ENCODE measurements at regions not wholly inside any gene's neighbourhood (a gene's known extent, or its start where the extent isn't known, plus 50 kb on each side); places are given as distances from the start of the nearest gene placed in this dataset.

- no peak for DNase-seq
- TF ChIP-seq GATA1 (IDR thresholded peaks at IDR 0.05; ENCODE audit: low read depth, low read length), result no peak
- no peak for TF ChIP-seq POLR2A (IDR thresholded peaks at IDR 0.05; ENCODE audit: low read length)
Measured at GRCh38 chr5:71832812-71833715, 114.0 kb downstream of the CARTPT start.

GRCh38 chr5:71834601-71835000, 115.5 kb downstream of the CARTPT start:
- no peak for TF ChIP-seq GATA1 (IDR thresholded peaks at IDR 0.05; ENCODE audit: low read depth, low read length)
- no peak for TF ChIP-seq POLR2A (IDR thresholded peaks at IDR 0.05; ENCODE audit: low read length)
- no peak for DNase-seq

- DNase-seq, result no peak
- no peak for TF ChIP-seq GATA1 (IDR thresholded peaks at IDR 0.05; ENCODE audit: low read depth, low read length)
- TF ChIP-seq POLR2A (IDR thresholded peaks at IDR 0.05; ENCODE audit: low read length), result no peak
Measured at GRCh38 chr5:71836084-71836483, 117.0 kb downstream of the CARTPT start.

GRCh38 chr5:71836559-71837112, 117.6 kb downstream of the CARTPT start:
- TF ChIP-seq POLR2A (IDR thresholded peaks at IDR 0.05; ENCODE audit: low read length) (no peak), GATA1 (IDR thresholded peaks at IDR 0.05; ENCODE audit: low read depth, low read length) (no peak)
- DNase-seq, result no peak

- no peak for DNase-seq
- TF ChIP-seq POLR2A (IDR thresholded peaks at IDR 0.05; ENCODE audit: low read length), result no peak
- no peak for TF ChIP-seq GATA1 (IDR thresholded peaks at IDR 0.05; ENCODE audit: low read depth, low read length)
Measured at GRCh38 chr5:71838286-71838685, 119.2 kb downstream of the CARTPT start.

GRCh38 chr5:71839096-71839884, 120.2 kb downstream of the CARTPT start:
- TF ChIP-seq GATA1 (IDR thresholded peaks at IDR 0.05; ENCODE audit: low read depth, low read length), result no peak
- TF ChIP-seq POLR2A (IDR thresholded peaks at IDR 0.05; ENCODE audit: low read length), result no peak
- no peak for DNase-seq

GRCh38 chr5:71841107-71841506, 122.0 kb downstream of the CARTPT start:
- TF ChIP-seq GATA1 (IDR thresholded peaks at IDR 0.05; ENCODE audit: low read depth, low read length) (no peak), POLR2A (IDR thresholded peaks at IDR 0.05; ENCODE audit: low read length) (no peak)

GRCh38 chr5:71843111-71843510, 124.0 kb downstream of the CARTPT start:
- no peak for DNase-seq
- TF ChIP-seq POLR2A (IDR thresholded peaks at IDR 0.05; ENCODE audit: low read length) (no peak), GATA1 (IDR thresholded peaks at IDR 0.05; ENCODE audit: low read depth, low read length) (no peak)

More at GRCh38 chr5:71841107-71841506, 122.0 kb downstream of the CARTPT start:
- DNase-seq, result no peak

GRCh38 chr5:71844862-71845261, 125.8 kb downstream of the CARTPT start:
- TF ChIP-seq GATA1 (IDR thresholded peaks at IDR 0.05; ENCODE audit: low read depth, low read length), result no peak
- TF ChIP-seq POLR2A (IDR thresholded peaks at IDR 0.05; ENCODE audit: low read length), result no peak
- DNase-seq, result no peak

GRCh38 chr5:71859515-71859914, 140.4 kb downstream of the CARTPT start:
- TF ChIP-seq POLR2A (IDR thresholded peaks at IDR 0.05; ENCODE audit: low read length) (no peak), GATA1 (IDR thresholded peaks at IDR 0.05; ENCODE audit: low read depth, low read length) (no peak)
- DNase-seq, result no peak

- no peak for TF ChIP-seq POLR2A (IDR thresholded peaks at IDR 0.05; ENCODE audit: low read length)
- TF ChIP-seq GATA1 (IDR thresholded peaks at IDR 0.05; ENCODE audit: low read depth, low read length), result no peak
- no peak for DNase-seq
Measured at GRCh38 chr5:71860048-71860447, 141.0 kb downstream of the CARTPT start.

- no peak for DNase-seq
- no peak for TF ChIP-seq GATA1 (IDR thresholded peaks at IDR 0.05; ENCODE audit: low read depth, low read length)
- no peak for TF ChIP-seq POLR2A (IDR thresholded peaks at IDR 0.05; ENCODE audit: low read length)
Measured at GRCh38 chr5:71861682-71862081, 142.6 kb downstream of the CARTPT start.

GRCh38 chr5:71862087-71862486, 143.0 kb downstream of the CARTPT start:
- no peak for DNase-seq

GRCh38 chr5:71862507-71863060, 143.5 kb downstream of the CARTPT start:
- TF ChIP-seq GATA1 (IDR thresholded peaks at IDR 0.05; ENCODE audit: low read depth, low read length) (no peak), POLR2A (IDR thresholded peaks at IDR 0.05; ENCODE audit: low read length) (no peak)
- no peak for DNase-seq

More at GRCh38 chr5:71862087-71862486, 143.0 kb downstream of the CARTPT start:
- TF ChIP-seq POLR2A (IDR thresholded peaks at IDR 0.05; ENCODE audit: low read length), result no peak
- TF ChIP-seq GATA1 (IDR thresholded peaks at IDR 0.05; ENCODE audit: low read depth, low read length), result no peak
